SK-N-MC (cell line): ENCODE measurements at regions not wholly inside any gene's neighbourhood (a gene's known extent, or its start where the extent isn't known, plus 50 kb on each side); places are given as distances from the start of the nearest gene placed in this dataset.

Source experiments
- DNase-seq: peaks from one replicate; pipeline ENCODE4 v3.0.0-alpha.2; 2011; ENCODE audit warnings: low read depth, low spot score
- H3K27ac ChIP-seq: fragments of 200-600 bp; sonication (generic); 2 replicates; pipeline ENCODE4 v1.5.1; 2016; ENCODE audit warnings: mixed run types
- H3K36me3 ChIP-seq: fragments of 200-600 bp; sonication (generic); 2 replicates; pipeline ENCODE4 v1.6.1; 2017; ENCODE audit warnings: antibody characterized with exemption, low read length, mixed read lengths; ENCODE audit not compliant: insufficient read depth
- H3K4me3 ChIP-seq: fragments of 200-600 bp; sonication (generic); 2 replicates; pipeline ENCODE4 v1.5.1; 2016
- H3K9ac ChIP-seq: fragments of 200-600 bp; sonication (generic); 2 replicates; pipeline ENCODE4 v1.8.0; 2017; ENCODE audit warnings: mixed run types, mixed read lengths; ENCODE audit not compliant: insufficient read length
- H3K9me3 ChIP-seq: fragments of 200-600 bp; sonication (generic); 2 replicates; pipeline ENCODE4 v1.6.1; 2017; ENCODE audit warnings: low read depth, mild to moderate bottlenecking, antibody characterized with exemption, low read length, moderate library complexity, mixed read lengths
- EZH2 ChIP-seq: fragments of 200-600 bp; sonication (generic); IDR thresholded peaks from one replicate; pipeline ENCODE4 v1.6.1; 2017; ENCODE audit warnings: antibody characterized with exemption
- FOXP2 ChIP-seq: optimal IDR thresholded peaks from 2 replicates; pipeline ENCODE3; 2011; ENCODE audit warnings: mild to moderate bottlenecking, moderate library complexity; ENCODE audit not compliant: insufficient read depth; ENCODE audit errors: extremely low read length, control extremely low read depth
- POLR2AphosphoS5 ChIP-seq: IDR thresholded peaks from 2 replicates; pipeline ENCODE4 v1.6.1; 2012; ENCODE audit warnings: mild to moderate bottlenecking, low read depth, low read length, borderline replicate concordance

- no peak overlapping the region for H3K27ac ChIP-seq
- H3K36me3 ChIP-seq = no peaks in the 10 kb centered on the region
- no peak overlapping the region for H3K9ac ChIP-seq
- H3K9me3 ChIP-seq = no peaks in the 10 kb centered on the region
- no peak overlapping the region for H3K4me3 ChIP-seq
- no peak for DNase-seq
- TF ChIP-seq POLR2AphosphoS5 = no peak
- no peak for TF ChIP-seq FOXP2
- TF ChIP-seq EZH2 = no peak
Observed at GRCh38 chr13:36548129-36548528, 115.8 kb downstream of the CCNA1 start.

GRCh38 chr13:36549126-36549702 is 116.9 kb downstream of the CCNA1 start:
- Histone ChIP-seq H3K9ac (no peak overlapping the region), H3K4me3 (no peak overlapping the region), H3K36me3 (no peaks in the 10 kb centered on the region), H3K27ac (no peak overlapping the region), H3K9me3 (no peaks in the 10 kb centered on the region)
- DNase-seq = no peak
- TF ChIP-seq POLR2AphosphoS5 = no peak
- no peak for TF ChIP-seq FOXP2
- no peak for TF ChIP-seq EZH2

- H3K27ac ChIP-seq = no peak overlapping the region
- no peak overlapping the region for H3K4me3 ChIP-seq
- no peak overlapping the region for H3K9ac ChIP-seq
- no peaks in the 10 kb centered on the region for H3K36me3 ChIP-seq
- no peaks in the 10 kb centered on the region for H3K9me3 ChIP-seq
- TF ChIP-seq FOXP2 (no peak), EZH2 (no peak), POLR2AphosphoS5 (no peak)
- DNase-seq = no peak
Observed at GRCh38 chr13:36549755-36550154, 117.5 kb downstream of the CCNA1 start.

- no peaks in the 10 kb centered on the region for H3K36me3 ChIP-seq
- no peak overlapping the region for H3K27ac ChIP-seq
- DNase-seq = no peak
- no peak for TF ChIP-seq POLR2AphosphoS5
- TF ChIP-seq EZH2 = no peak
- no peak for TF ChIP-seq FOXP2
- H3K9ac ChIP-seq = no peak overlapping the region
- H3K9me3 ChIP-seq = no peaks in the 10 kb centered on the region
- H3K4me3 ChIP-seq = no peak overlapping the region
Observed at GRCh38 chr13:36550177-36550576, 117.9 kb downstream of the CCNA1 start.

GRCh38 chr13:36551445-36551844 is 119.2 kb downstream of the CCNA1 start:
- Histone ChIP-seq H3K4me3 (no peak overlapping the region), H3K27ac (no peak overlapping the region), H3K36me3 (no peaks in the 10 kb centered on the region), H3K9me3 (no peaks in the 10 kb centered on the region), H3K9ac (no peak overlapping the region)
- no peak for TF ChIP-seq EZH2
- TF ChIP-seq POLR2AphosphoS5 = no peak
- TF ChIP-seq FOXP2 = no peak
- no peak for DNase-seq

- Histone ChIP-seq H3K4me3 (no peak overlapping the region), H3K27ac (no peak overlapping the region), H3K9me3 (no peaks in the 10 kb centered on the region), H3K9ac (no peak overlapping the region), H3K36me3 (no peaks in the 10 kb centered on the region)
- no peak for DNase-seq
- TF ChIP-seq POLR2AphosphoS5 (no peak), FOXP2 (no peak), EZH2 (no peak)
Observed at GRCh38 chr13:36552334-36552733, 120.0 kb downstream of the CCNA1 start.

- no peak overlapping the region for H3K27ac ChIP-seq
- H3K4me3 ChIP-seq = no peak overlapping the region
- H3K9ac ChIP-seq = no peak overlapping the region
- H3K9me3 ChIP-seq = no peaks in the 10 kb centered on the region
- no peak for TF ChIP-seq FOXP2
- no peak for TF ChIP-seq EZH2
- TF ChIP-seq POLR2AphosphoS5 = no peak
- no peaks in the 10 kb centered on the region for H3K36me3 ChIP-seq
- no peak for DNase-seq
Observed at GRCh38 chr13:36553491-36553890, 120.3 kb upstream of the SERTM1 start.

GRCh38 chr13:36555151-36555986 is 118.5 kb upstream of the SERTM1 start:
- peak; percentile 81 for DNase-seq
- peak overlapping the region; percentile 72 for H3K27ac ChIP-seq
- no peaks in the 10 kb centered on the region for H3K9me3 ChIP-seq
- no peaks in the 10 kb centered on the region for H3K36me3 ChIP-seq
- H3K9ac ChIP-seq = no peak overlapping the region
- TF ChIP-seq POLR2AphosphoS5 (peak; percentile 26; the same call in 1 of the 2 replicates), FOXP2 (no peak)
- 0 out of 2 replicates have a peak overlapping the region, but pooled peaks have one; percentile 16 for H3K4me3 ChIP-seq

GRCh38 chr13:36559375-36559774 is 114.4 kb upstream of the SERTM1 start:
- no peak overlapping the region for H3K4me3 ChIP-seq
- no peak for DNase-seq
- TF ChIP-seq EZH2 = no peak
- TF ChIP-seq POLR2AphosphoS5 = no peak
- no peak for TF ChIP-seq FOXP2

More at GRCh38 chr13:36559375-36559774, 114.4 kb upstream of the SERTM1 start:
- Histone ChIP-seq H3K36me3 (no peaks in the 10 kb centered on the region), H3K9me3 (no peaks in the 10 kb centered on the region), H3K9ac (no peak overlapping the region), H3K27ac (no peak overlapping the region)
